GM12865 (cell line): ENCODE measurements at regions not wholly inside any gene's neighbourhood (a gene's known extent, or its start where the extent isn't known, plus 50 kb on each side); places are given as distances from the start of the nearest gene placed in this dataset.
A peak's percentile ranks its signal among the peaks of the same experiment; 100 is the strongest.
"Not testable (repeated sequence)": the region's sequence is repeated elsewhere in the genome, so short reads cannot be mapped to it uniquely, and the experiment has no call there.

Source experiments
- DNase-seq: peaks from one replicate; pipeline ENCODE4 v3.0.0; 2010; ENCODE audit warnings: low read depth
- H3K4me3 ChIP-seq: 2 replicates; pipeline ENCODE4 v1.5.1; 2011; ENCODE audit warnings: mild to moderate bottlenecking, low read depth, low read length, control low read depth
- TF ChIP-seq, protein P1 (sequence below): IDR thresholded peaks from 2 replicates; pipeline ENCODE4 v1.5.1; 2011; ENCODE audit warnings: low read length, control low read depth, low read depth, inconsistent platforms; ENCODE audit not compliant: insufficient read depth; ENCODE audit errors: missing control alignments

DNA sequence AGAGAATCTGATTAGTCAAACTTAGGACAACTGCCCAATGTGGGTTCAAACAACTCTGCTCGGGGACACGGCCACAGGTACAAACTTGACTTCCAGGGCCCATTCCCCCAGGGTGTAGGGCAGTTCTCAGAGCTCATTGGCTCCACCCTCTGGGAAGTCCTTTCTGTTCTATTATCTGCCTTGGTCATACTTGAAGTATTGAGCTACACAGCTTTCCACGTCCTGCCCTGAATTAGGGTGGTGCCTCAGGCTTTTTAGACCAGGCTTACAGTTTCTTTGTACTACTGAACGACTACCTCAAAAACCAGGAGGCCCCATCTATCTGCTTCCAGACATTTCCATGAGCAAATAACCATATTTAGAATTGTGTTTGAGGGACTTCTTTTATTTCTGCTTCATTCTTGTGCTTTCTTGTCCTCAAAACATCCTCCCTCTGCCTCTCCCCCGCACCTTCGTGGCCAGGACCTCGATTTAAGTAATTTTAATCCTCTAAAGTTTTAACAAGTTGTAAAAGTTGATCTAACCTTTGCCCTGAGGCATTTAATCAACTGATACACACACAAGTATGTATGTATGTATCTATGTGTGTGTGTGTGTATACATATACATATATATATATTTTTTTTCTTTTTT, 281.7 kb upstream of the AMIGO2 start:
- peak overlapping the region; percentile 14; the same call in 1 of the 2 replicates for H3K4me3 ChIP-seq
- DNase-seq: peak; percentile 45
- TF ChIP-seq, protein P1, sequence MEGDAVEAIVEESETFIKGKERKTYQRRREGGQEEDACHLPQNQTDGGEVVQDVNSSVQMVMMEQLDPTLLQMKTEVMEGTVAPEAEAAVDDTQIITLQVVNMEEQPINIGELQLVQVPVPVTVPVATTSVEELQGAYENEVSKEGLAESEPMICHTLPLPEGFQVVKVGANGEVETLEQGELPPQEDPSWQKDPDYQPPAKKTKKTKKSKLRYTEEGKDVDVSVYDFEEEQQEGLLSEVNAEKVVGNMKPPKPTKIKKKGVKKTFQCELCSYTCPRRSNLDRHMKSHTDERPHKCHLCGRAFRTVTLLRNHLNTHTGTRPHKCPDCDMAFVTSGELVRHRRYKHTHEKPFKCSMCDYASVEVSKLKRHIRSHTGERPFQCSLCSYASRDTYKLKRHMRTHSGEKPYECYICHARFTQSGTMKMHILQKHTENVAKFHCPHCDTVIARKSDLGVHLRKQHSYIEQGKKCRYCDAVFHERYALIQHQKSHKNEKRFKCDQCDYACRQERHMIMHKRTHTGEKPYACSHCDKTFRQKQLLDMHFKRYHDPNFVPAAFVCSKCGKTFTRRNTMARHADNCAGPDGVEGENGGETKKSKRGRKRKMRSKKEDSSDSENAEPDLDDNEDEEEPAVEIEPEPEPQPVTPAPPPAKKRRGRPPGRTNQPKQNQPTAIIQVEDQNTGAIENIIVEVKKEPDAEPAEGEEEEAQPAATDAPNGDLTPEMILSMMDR: no peak

DNA sequence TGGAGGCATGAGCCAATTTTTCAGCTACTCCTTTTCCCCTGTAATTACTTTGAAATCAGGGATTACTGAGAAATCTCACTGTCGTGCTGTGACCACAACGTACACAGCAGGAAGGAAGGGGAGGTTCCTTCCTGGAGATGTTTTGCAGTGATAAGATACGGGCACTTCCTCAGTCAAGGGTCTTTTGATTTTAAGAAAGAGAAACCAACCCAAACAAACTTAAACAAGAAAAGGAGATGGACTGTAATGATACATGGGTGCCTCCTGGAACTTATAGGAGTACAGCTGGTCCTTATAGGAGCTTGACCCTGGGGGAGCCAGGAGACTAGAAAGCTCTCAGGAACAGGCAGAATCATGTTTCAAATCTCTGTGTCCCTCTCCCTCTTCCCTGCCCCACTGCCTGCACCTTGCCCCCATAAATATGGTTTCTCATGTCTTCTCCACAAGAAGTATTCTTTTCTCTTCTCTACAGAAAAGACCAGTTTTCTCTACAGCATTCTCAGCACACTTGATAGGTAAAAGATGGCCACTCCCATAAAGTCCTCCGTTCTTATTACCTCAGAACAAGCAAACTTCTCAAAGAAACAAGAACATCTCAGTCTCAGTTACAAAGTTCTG, 281.1 kb upstream of the AMIGO2 start:
- TF ChIP-seq, protein P1: no peak
- H3K4me3 ChIP-seq: peak overlapping the region; percentile 14; the same call in 1 of the 2 replicates
- peak; percentile 16 for DNase-seq

DNA sequence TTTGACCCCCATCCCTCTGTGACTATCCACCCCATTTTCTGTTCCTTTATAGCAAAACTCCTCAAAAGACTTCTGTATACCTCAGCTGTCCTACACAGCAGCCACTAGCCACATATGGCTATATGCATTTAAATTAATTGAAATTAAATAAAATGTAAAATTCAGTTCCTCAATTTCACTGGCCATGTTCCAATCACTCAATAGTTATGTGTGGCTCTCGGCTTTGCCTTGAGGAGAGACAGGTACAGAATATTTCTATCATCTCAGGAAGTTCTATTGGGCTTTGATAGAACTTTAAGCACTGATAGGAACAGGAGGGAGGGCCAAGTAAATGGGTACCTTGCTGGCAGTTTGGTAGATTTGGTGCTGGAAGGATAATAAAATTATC, 280.3 kb upstream of the AMIGO2 start:
- H3K4me3 ChIP-seq: no peak overlapping the region
- TF ChIP-seq, protein P1: no peak
- DNase-seq: no peak

DNA sequence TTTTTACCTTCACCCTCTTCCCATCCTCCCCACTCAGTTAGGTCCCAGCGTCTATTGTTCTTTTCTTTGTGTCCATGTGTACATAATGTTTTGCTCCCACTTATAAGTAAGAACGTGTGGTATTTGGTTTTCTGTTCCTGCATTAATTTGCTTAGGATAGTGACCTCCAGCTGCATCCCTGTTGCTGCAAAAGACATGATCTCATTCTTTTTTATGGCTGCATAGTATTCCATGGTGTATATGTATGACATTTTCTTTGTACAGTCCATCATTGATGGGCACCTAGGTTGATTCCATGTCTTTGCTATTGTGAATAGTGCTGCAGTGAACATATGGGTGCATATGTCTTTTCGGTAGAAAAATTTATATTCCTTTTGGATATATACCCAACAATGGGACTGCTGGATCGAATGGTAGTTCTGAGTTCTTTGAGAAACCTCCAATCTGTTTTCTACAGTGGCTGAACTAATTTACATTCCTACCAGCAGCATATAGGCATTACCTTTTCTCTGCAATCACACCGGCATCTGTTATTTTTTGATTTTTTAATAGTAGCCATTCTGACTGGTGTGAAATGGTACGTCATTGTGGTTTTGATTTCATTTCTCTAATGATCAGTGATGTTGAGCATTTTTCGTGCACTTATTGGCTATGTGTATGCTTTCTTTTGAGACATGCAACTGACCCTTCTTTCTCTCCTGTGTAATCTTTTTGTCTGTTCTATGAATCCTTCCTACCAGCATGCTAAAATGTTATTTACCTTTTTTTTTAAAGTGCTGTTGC, 279.7 kb upstream of the AMIGO2 start:
- no peak overlapping the region for H3K4me3 ChIP-seq
- TF ChIP-seq, protein P1: no peak

DNA sequence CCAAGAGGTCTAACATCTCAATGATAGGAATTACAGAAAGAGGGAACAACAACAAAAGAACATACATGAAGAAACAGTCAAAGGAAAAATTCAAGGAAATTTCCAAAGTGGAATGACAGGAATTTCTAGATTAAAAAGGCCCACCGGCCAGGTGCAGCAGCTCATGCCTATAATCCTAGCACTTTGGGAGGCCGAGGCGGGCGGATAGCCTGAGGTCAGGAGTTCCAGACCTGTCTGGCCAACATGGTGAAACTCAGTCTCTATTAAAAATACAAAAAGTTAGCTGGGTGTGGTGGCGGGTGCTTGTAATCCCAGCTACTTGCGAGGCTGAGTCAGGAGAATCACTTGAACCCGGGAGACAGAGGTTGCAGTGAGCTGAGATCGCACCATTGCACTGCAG, 277.2 kb upstream of the AMIGO2 start:
- not testable (repeated sequence) for DNase-seq, H3K4me3 ChIP-seq

More for the DNA sequence above, 279.7 kb upstream of the AMIGO2 start:
- DNase-seq: no peak

DNA sequence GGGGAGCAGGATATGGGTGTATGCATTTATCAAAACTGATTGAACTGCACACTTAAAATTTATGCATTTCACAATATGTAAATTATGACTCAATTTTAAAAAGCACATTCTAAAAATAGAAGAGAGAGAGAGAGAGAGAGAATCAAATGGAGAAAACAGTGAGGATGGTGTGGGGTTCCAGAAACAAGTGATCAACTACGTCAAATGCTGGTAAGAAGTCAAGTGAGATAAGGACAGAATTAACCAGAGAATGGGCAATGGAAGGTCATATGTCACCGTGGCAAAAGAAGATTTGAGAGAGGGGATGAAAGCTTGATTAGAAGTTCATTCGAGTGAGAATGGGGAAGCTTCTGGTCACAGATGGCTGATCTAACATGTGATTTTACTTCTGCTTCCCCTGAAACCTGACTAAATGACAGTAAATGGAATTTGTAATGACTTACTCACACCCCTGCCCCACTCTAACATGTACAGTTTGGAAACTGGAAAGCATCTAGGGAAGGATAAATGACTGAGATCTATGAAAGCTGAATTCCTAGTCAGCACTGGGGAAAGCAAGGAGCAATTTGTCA, 276.5 kb upstream of the AMIGO2 start:
- DNase-seq: peak; percentile 61
- TF ChIP-seq, protein P1: no peak
- H3K4me3 ChIP-seq: no peak overlapping the region

DNA sequence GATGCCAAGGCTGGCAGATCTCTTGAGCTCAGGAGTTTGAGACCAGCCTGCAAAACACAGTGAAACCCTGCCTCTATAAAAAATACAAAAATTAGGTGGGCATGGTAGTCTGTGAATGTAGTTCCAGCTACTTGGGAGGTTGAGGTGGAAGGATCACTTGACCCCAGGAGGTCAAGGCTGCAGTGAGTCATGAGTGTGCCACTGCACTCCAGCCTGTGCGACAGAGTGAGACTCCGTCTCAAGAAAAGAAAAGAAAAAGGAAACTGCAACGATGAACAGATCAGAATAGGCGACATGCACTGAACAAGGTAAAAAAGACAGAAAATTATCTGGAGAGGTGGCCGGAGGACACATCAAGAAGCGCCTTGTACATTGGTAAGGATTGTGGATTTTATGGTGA, 273.7 kb upstream of the AMIGO2 start:
- no peak overlapping the region for H3K4me3 ChIP-seq
- DNase-seq: no peak
- TF ChIP-seq, protein P1: no peak
